ENCODE measurements at regions not wholly inside any gene's neighbourhood (a gene's known extent, or its start where the extent isn't known, plus 50 kb on each side); places are given as distances from the start of the nearest gene placed in this dataset.
"Not testable (repeated sequence)": the region's sequence is repeated elsewhere in the genome, so short reads cannot be mapped to it uniquely, and the experiment has no call there.

DNA sequence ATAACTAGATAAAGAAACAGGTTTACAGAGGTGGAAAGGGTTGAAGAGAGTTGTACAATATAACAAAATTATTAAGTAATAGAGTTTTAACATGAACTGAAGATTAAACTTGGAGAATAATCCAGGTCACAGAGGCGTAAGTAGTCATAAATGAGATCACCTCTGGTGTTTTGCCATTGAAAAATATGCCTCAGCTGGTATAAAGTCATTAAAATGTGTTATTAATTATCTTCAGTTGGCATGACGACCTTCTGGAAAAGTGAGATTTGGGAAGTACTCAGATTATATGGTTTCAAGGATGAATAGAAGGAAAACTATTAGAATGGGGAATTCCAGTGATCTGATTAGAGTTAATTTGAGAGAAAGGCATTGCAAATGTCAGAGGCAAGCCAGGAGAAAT, 237.5 kb upstream of the ANXA10 start:
- DNase-seq: no peak

GRCh38 chr4:167858127-167858526, 234.2 kb upstream of the ANXA10 start:
- DNase-seq: not testable (repeated sequence)

DNA sequence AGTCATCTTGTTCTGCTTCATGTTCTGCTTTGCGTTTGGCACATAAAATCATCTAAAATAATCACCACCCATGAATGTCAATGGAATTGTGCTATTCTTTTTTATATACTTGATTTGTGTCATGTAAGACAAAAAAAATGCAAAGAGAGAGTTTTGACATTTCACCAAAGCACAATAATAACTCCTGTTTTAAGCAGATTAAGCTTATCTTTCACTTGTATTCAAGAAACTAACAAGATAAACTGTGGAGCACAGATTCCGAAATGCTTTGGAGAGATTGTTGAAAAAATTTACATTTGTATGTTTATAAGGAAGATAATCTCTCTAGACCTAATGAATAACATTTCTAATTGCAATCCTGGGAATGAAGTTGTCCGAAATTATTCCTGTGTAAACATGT, 225.1 kb upstream of the ANXA10 start:
- no peak for DNase-seq

DNA sequence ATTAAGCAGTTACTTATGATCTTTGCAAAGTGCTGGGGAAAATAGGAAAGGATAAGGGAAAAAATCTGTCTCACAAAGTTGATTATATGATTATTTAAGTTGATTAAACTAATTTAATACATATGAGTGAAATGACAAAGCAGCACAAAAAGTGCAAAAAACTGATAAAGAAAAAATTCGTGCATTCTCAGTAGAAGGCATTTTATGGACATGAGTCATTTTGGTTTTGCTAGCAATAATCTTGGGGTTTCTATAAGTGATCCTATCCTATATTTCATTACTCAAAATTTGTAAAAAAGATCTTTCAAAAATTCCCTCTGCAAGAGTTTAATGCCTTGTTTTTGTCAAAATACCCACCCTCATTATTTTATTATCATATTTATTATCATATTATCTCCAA, 224.2 kb upstream of the ANXA10 start:
- DNase-seq: no peak

DNA sequence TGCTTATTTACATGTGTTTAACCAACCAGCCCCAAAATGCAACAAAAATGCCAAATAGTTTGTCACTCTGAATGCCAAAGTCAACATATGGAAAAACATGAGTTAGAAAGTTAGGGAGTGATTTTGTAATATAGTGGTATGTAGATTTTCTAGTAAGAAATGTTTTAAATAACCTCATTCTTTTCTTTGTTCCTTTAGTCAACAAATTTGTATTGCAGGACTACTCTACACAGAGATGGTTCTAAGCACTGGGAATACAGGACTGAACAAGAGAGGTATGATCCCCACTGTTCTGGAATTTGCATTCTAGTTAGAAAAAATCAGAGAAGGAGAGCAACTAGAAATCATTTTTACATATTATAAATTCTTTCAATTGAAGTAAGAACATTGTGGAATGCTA, 218.8 kb upstream of the ANXA10 start:
- DNase-seq: no peak

- not testable (repeated sequence) for DNase-seq
Measured at GRCh38 chr4:167876091-167876490, 216.2 kb upstream of the ANXA10 start.

- DNase-seq: not testable (repeated sequence)
Measured at GRCh38 chr4:167877826-167878225, 214.5 kb upstream of the ANXA10 start.

- no peak for DNase-seq
Measured at GRCh38 chr4:167883266-167883665, 209.1 kb upstream of the ANXA10 start.

- no peak for DNase-seq
Measured at GRCh38 chr4:167885071-167885470, 207.3 kb upstream of the ANXA10 start.

- DNase-seq: no peak
Measured at GRCh38 chr4:167885872-167886271, 206.5 kb upstream of the ANXA10 start.

DNA sequence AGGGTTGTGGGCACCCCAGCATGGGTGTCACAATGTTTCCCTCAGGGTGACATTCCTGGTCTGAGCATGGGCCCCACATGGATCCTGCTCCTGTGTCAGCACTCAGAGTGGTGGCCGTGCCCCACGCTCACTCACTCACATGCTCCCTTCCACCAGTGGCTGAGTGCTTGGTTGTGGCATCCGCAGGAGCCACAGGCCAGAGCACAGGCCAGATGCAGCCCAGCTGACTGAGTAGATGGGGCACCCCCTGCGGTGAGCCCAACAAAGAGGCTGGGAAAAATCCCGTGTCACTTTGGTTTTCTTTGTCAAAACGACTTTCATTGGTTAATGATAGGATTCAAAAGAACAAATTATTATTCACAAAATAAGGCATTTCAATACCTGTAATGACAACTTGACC, 204.6 kb upstream of the ANXA10 start:
- no peak for DNase-seq

GRCh38 chr4:167890226-167890625, 202.1 kb upstream of the ANXA10 start:
- DNase-seq: no peak

- DNase-seq: no peak
Measured at GRCh38 chr4:167893531-167893930, 198.8 kb upstream of the ANXA10 start.

GRCh38 chr4:167896260-167896659, 196.1 kb upstream of the ANXA10 start:
- not testable (repeated sequence) for DNase-seq

DNA sequence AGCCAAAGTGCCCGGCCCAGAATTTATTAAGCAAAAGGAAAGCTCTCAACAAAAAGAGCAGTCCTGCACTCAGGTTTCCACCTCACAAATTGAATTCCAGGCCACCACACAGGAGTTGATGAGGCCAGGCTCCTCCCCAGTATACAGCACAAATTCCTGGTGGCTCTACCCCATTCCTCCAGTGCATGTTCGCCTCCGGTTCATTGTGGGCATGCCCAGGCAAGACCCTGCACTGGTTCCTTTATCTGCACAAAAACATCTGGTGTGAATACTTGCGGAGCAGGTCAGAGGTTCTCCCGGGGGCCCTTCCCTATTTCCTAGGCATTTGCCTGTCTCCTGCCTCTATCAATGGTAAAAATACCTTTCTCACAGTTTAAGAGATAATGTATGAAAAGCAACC, 195.2 kb upstream of the ANXA10 start:
- no peak for DNase-seq

- no peak for DNase-seq
Measured at GRCh38 chr4:167903291-167903721, 189.0 kb upstream of the ANXA10 start.

DNA sequence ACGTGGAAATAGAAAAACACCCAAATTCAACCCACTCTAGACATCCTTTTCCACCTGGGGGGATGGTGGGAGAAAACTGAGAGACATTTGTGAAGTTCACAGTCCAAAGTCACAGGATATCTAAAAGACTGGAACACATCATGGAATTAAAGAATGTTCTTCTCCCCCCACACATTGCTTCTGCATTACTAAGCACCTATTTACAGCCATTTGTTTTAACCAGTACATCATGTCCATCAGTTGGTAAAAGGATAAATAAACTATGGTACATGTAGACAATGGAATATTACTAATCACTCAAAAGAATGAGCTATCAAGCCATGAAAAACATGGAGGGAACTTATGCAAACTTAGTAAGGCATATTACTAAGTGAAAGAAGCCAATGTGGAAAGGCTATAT, 185.5 kb upstream of the ANXA10 start:
- DNase-seq: no peak

DNA sequence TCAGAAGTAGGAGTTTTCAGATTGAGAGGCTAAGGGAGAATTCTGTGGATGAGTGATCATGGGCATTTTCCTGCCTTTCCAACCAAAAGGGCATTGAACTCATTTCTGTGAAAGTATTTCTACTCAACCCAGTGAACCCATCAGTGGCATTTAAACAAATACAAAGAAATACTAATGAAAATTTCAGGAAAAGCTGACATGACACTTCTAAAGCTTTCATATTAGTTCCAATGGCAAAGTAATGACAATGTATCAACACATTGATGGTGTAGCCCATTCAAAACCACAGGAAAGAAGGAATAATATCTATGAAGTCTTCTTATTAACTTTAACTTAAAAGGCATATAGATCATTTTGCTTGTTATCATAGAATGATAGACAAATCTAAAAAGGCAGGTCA, 183.5 kb upstream of the ANXA10 start:
- DNase-seq: no peak

DNA sequence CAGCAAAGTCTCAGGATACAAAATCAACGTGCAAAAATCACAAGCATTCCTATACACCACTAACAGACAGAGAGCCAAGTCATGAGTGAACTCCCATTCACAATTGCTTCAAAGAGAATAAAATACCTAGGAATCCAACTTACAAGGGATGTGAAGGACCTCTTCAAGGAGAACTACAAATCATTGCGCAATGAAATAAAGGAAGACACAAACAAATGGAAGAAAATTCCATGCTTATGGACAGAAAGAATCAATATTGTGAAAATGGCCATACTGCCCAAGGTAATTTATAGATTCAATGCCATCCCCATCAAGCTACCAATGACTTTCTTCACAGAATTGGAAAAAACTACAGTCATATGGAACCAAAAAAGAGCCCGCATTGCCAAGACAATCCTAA, 179.8 kb upstream of the ANXA10 start:
- not testable (repeated sequence) for DNase-seq

- DNase-seq: no peak
Measured at GRCh38 chr4:167918077-167918476, 174.3 kb upstream of the ANXA10 start.

DNA sequence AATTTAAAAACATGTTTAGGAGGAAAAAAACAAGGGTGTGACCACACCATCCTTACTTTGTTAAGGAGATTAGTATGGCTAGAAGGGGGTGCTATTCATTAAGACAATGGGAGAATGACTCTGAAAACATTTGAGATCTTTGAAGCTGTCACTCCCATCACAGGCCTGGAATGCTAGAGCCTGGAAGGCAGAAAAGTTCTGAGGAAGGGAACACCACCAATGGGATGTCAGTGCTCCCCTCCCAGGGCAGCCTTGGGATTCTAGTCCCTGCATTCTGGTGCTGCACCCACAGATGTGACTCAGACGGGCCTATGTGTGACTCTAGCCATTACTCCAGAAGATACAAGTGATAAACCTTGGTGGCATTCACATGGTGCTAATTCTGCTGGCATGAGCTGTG, 162.2 kb upstream of the ANXA10 start:
- DNase-seq: no peak

DNA sequence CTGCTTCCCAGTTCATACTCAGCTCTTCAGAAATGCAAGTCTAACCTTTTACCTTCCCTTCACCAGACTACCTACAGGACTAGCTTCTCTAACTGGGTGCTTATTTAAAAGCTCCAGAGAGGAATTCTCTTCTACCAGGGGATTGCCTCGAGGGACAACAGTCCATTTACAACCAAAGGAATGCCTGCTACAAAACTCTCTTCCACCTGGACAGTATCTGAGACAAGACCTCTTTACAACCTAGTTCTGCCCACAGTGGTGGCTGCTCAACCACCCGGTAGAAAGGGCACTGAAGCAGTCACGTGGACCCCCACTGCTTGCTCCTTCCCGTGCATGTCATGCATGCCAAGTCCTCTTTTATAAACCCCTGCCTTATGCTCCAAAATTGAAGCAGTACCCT, 158.1 kb upstream of the ANXA10 start:
- no peak for DNase-seq

GRCh38 chr4:167939863-167940616, 152.3 kb upstream of the ANXA10 start:
- DNase-seq: no peak

DNA sequence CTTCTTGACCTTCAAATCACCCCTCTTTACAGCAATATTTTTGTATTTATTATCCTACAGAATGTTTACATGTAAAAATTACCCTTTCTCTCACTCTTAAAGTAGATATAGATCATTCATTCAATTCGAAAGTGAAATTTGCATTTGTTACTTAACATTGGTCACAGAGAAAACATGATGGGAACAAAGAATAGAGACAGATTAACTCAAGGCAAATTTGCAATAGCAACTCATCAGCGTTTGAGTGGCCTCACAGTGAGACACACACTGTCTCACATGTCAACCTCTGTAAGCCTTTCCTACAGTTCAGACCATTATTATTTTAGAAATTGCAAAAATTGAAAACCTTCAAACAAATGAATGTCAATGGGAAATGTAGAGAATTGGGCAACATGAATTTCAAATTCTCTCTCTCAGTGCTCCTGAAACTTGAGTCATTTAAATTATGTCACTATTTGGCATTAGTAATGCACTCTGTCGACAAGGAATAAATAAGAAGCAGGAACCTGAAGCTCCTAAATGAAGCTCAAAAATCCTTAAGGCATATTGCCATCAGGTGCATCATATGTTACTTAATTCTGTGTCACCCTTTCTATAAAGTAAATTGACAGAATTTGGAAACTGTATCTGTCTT, 148.3 kb upstream of the ANXA10 start:
- no peak for DNase-seq

- DNase-seq: no peak
Measured at GRCh38 chr4:167944721-167945120, 147.6 kb upstream of the ANXA10 start.
